Adipocyte (in vitro differentiated cells): ENCODE measurements at regions not wholly inside any gene's neighbourhood (a gene's known extent, or its start where the extent isn't known, plus 50 kb on each side); places are given as distances from the start of the nearest gene placed in this dataset.

ENCODE experiments used
- DNase-seq: peaks from one replicate; pipeline ENCODE4 v3.0.0-alpha.2; 2015; ENCODE audit warnings: low read depth
- H3K27me3 ChIP-seq: replicated peaks from 2 replicates; pipeline ENCODE4 v1.7.0; 2013; ENCODE audit warnings: mild to moderate bottlenecking, low read length, moderate library complexity; ENCODE audit not compliant: control insufficient read depth, insufficient read depth
- H3K36me3 ChIP-seq: 2 replicates; pipeline ENCODE4 v1.7.0; 2013; ENCODE audit warnings: low read length, mild to moderate bottlenecking, moderate library complexity; ENCODE audit not compliant: control insufficient read depth, insufficient read depth, severe bottlenecking
- H3K4me1 ChIP-seq: 2 replicates; pipeline ENCODE4 v1.7.0; 2013; ENCODE audit warnings: mild to moderate bottlenecking, low read length, moderate library complexity; ENCODE audit not compliant: control insufficient read depth, insufficient read depth
- H3K4me3 ChIP-seq: 2 replicates; pipeline ENCODE4 v1.7.0; 2013; ENCODE audit warnings: mild to moderate bottlenecking, low read length, moderate library complexity
- H3K9ac ChIP-seq: 2 replicates; pipeline ENCODE4 v1.7.0; 2013; ENCODE audit warnings: mild to moderate bottlenecking, low read length, moderate library complexity
- H3K9me3 ChIP-seq: 2 replicates; pipeline ENCODE4 v1.7.0; 2013; ENCODE audit warnings: mild to moderate bottlenecking, low read length, moderate library complexity; ENCODE audit not compliant: control insufficient read depth

GRCh38 chr2:236852977-236853374 lies 232.7 kb upstream of the COPS8 start:
- no peaks in the 10 kb centered on the region for H3K9me3 ChIP-seq
- no peak overlapping the region for H3K4me3 ChIP-seq
- no peaks in the 10 kb centered on the region for H3K36me3 ChIP-seq
- no peak for DNase-seq
- H3K9ac ChIP-seq: no peak overlapping the region
- H3K27me3 ChIP-seq: peaks cover 9% of the 10 kb centered on the region
- peaks cover 11% of the 10 kb centered on the region for H3K4me1 ChIP-seq

GRCh38 chr2:236853585-236854051 lies 232.1 kb upstream of the COPS8 start:
- Histone ChIP-seq H3K9me3 (no peaks in the 10 kb centered on the region), H3K36me3 (no peaks in the 10 kb centered on the region), H3K9ac (no peak overlapping the region), H3K4me1 (peaks cover 11% of the 10 kb centered on the region), H3K27me3 (peaks cover 9% of the 10 kb centered on the region), H3K4me3 (no peak overlapping the region)
- no peak for DNase-seq

- peaks cover 11% of the 10 kb centered on the region for H3K4me1 ChIP-seq
- peaks cover 9% of the 10 kb centered on the region for H3K27me3 ChIP-seq
- no peak for DNase-seq
- H3K4me3 ChIP-seq: no peak overlapping the region
- H3K9me3 ChIP-seq: no peaks in the 10 kb centered on the region
- H3K9ac ChIP-seq: no peak overlapping the region
- no peaks in the 10 kb centered on the region for H3K36me3 ChIP-seq
These were observed 230.4 kb upstream of the COPS8 start for GRCh38 chr2:236855176-236855865.

- Histone ChIP-seq H3K27me3 (peaks cover 9% of the 10 kb centered on the region), H3K36me3 (no peaks in the 10 kb centered on the region), H3K9me3 (no peaks in the 10 kb centered on the region), H3K4me3 (no peak overlapping the region), H3K4me1 (peaks cover 11% of the 10 kb centered on the region), H3K9ac (no peak overlapping the region)
- no peak for DNase-seq
These were observed 229.5 kb upstream of the COPS8 start for GRCh38 chr2:236855866-236856847.

- Histone ChIP-seq H3K9me3 (no peaks in the 10 kb centered on the region), H3K27me3 (peaks cover 9% of the 10 kb centered on the region), H3K4me3 (no peak overlapping the region), H3K9ac (no peak overlapping the region), H3K4me1 (peaks cover 11% of the 10 kb centered on the region), H3K36me3 (no peaks in the 10 kb centered on the region)
- no peak for DNase-seq
These were observed 228.8 kb upstream of the COPS8 start for GRCh38 chr2:236856848-236857235.

GRCh38 chr2:236857246-236857645 lies 228.4 kb upstream of the COPS8 start:
- no peaks in the 10 kb centered on the region for H3K36me3 ChIP-seq
- H3K27me3 ChIP-seq: peaks cover 9% of the 10 kb centered on the region
- no peak overlapping the region for H3K4me3 ChIP-seq
- H3K9ac ChIP-seq: no peak overlapping the region
- H3K4me1 ChIP-seq: peaks cover 11% of the 10 kb centered on the region
- no peak for DNase-seq
- H3K9me3 ChIP-seq: no peaks in the 10 kb centered on the region

GRCh38 chr2:236857781-236858180 lies 227.9 kb upstream of the COPS8 start:
- DNase-seq: no peak
- no peak overlapping the region for H3K4me3 ChIP-seq

GRCh38 chr2:236858661-236859060 lies 227.0 kb upstream of the COPS8 start:
- no peak for DNase-seq
- no peaks in the 10 kb centered on the region for H3K36me3 ChIP-seq

More at GRCh38 chr2:236857781-236858180, 227.9 kb upstream of the COPS8 start:
- Histone ChIP-seq H3K9me3 (no peaks in the 10 kb centered on the region), H3K27me3 (peaks cover 9% of the 10 kb centered on the region), H3K36me3 (no peaks in the 10 kb centered on the region), H3K4me1 (peaks cover 14% of the 10 kb centered on the region), H3K9ac (no peak overlapping the region)

GRCh38 chr2:236859908-236860307 lies 225.8 kb upstream of the COPS8 start:
- H3K4me3 ChIP-seq: no peak overlapping the region

More at GRCh38 chr2:236858661-236859060, 227.0 kb upstream of the COPS8 start:
- Histone ChIP-seq H3K4me1 (peaks cover 14% of the 10 kb centered on the region), H3K27me3 (peaks cover 9% of the 10 kb centered on the region), H3K9ac (no peak overlapping the region), H3K4me3 (no peak overlapping the region), H3K9me3 (no peaks in the 10 kb centered on the region)

GRCh38 chr2:236861196-236861875 lies 224.4 kb upstream of the COPS8 start:
- DNase-seq: no peak
- H3K4me1 ChIP-seq: peaks cover 18% of the 10 kb centered on the region
- H3K27me3 ChIP-seq: peaks cover under 1% of the 10 kb centered on the region
- H3K36me3 ChIP-seq: no peaks in the 10 kb centered on the region
- no peaks in the 10 kb centered on the region for H3K9me3 ChIP-seq
- no peak overlapping the region for H3K4me3 ChIP-seq
- no peak overlapping the region for H3K9ac ChIP-seq

More at GRCh38 chr2:236859908-236860307, 225.8 kb upstream of the COPS8 start:
- Histone ChIP-seq H3K36me3 (no peaks in the 10 kb centered on the region), H3K9ac (no peak overlapping the region), H3K9me3 (no peaks in the 10 kb centered on the region), H3K4me1 (peaks cover 18% of the 10 kb centered on the region), H3K27me3 (peaks cover 9% of the 10 kb centered on the region)
- no peak for DNase-seq

GRCh38 chr2:236861944-236862343 lies 223.7 kb upstream of the COPS8 start:
- Histone ChIP-seq H3K4me1 (peaks cover 18% of the 10 kb centered on the region), H3K4me3 (no peak overlapping the region)
- no peak for DNase-seq

More at GRCh38 chr2:236861944-236862343, 223.7 kb upstream of the COPS8 start:
- Histone ChIP-seq H3K9ac (no peak overlapping the region), H3K27me3 (no peaks in the 10 kb centered on the region), H3K9me3 (no peaks in the 10 kb centered on the region), H3K36me3 (no peaks in the 10 kb centered on the region)
